ENCODE measurements at regions not wholly inside any gene's neighbourhood (a gene's known extent, or its start where the extent isn't known, plus 50 kb on each side); places are given as distances from the start of the nearest gene placed in this dataset.

GRCh38 chr20:22407237-22408193 lies 176.9 kb downstream of the FOXA2 start:
- DNase-seq (ENCODE audit: low read depth), result no peak

GRCh38 chr20:22404419-22405170 lies 179.8 kb downstream of the FOXA2 start:
- no peak for DNase-seq (ENCODE audit: low read depth)

- no peak for DNase-seq (ENCODE audit: low read depth)
Observed at GRCh38 chr20:22403632-22404361, 180.6 kb downstream of the FOXA2 start.

- DNase-seq (ENCODE audit: low read depth), result no peak
Observed at GRCh38 chr20:22403022-22403631, 181.2 kb downstream of the FOXA2 start.

GRCh38 chr20:22402550-22402949 lies 181.8 kb downstream of the FOXA2 start:
- DNase-seq (ENCODE audit: low read depth), result no peak

GRCh38 chr20:22400440-22400839 lies 183.9 kb downstream of the FOXA2 start:
- no peak for DNase-seq (ENCODE audit: low read depth)

- peak; percentile 31 for DNase-seq (ENCODE audit: low read depth)
Observed at GRCh38 chr20:22394583-22394982, 189.8 kb downstream of the FOXA2 start.

DNA sequence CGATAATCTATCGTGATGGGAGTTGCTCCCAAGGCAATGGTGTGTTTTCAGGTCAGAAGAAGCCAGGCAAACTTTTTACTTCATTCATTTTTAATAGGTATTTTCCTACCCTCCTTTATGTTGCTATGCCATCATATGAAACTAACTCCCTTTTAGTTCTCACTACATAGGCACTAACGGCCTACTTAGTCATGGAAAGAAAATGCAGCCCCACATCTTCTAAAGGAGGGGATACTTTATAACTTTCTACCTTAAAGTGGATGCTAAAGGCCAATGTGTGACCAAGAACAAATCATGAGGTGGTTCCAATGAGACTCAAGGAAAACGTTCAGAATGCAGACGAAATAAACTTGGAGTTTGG lies 193.8 kb downstream of the FOXA2 start:
- no peak for DNase-seq (ENCODE audit: low read depth)

- DNase-seq (ENCODE audit: low read depth), result peak; percentile 97
Observed at GRCh38 chr20:22389836-22390542, 194.4 kb downstream of the FOXA2 start.

GRCh38 chr20:22387452-22387851 lies 196.9 kb downstream of the FOXA2 start:
- peak; percentile 39 for DNase-seq (ENCODE audit: low read depth)

- no peak for DNase-seq (ENCODE audit: low read depth)
Observed at GRCh38 chr20:22386306-22386623, 198.1 kb downstream of the FOXA2 start.

- DNase-seq (ENCODE audit: low read depth), result peak; percentile 36
Observed at GRCh38 chr20:22385602-22386305, 198.6 kb downstream of the FOXA2 start.

GRCh38 chr20:22384978-22385377 lies 199.4 kb downstream of the FOXA2 start:
- DNase-seq (ENCODE audit: low read depth), result no peak

GRCh38 chr20:22383156-22383555 lies 201.2 kb downstream of the FOXA2 start:
- DNase-seq (ENCODE audit: low read depth), result peak; percentile 72

- peak; percentile 57 for DNase-seq (ENCODE audit: low read depth)
Observed at GRCh38 chr20:22382742-22383141, 201.6 kb downstream of the FOXA2 start.

GRCh38 chr20:22381812-22382416 lies 202.5 kb downstream of the FOXA2 start:
- DNase-seq (ENCODE audit: low read depth), result no peak

GRCh38 chr20:22379472-22379871 lies 204.9 kb downstream of the FOXA2 start:
- peak; percentile 97 for DNase-seq (ENCODE audit: low read depth)

- peak; percentile 79 for DNase-seq (ENCODE audit: low read depth)
Observed at GRCh38 chr20:22374678-22375590, 209.4 kb downstream of the FOXA2 start.

- no peak for DNase-seq (ENCODE audit: low read depth)
Observed at GRCh38 chr20:22374066-22374465, 210.3 kb downstream of the FOXA2 start.

Data from HT1080 (cell line).